HCT116 (cell line): ENCODE measurements at regions not wholly inside any gene's neighbourhood (a gene's known extent, or its start where the extent isn't known, plus 50 kb on each side); places are given as distances from the start of the nearest gene placed in this dataset.

Source experiments
- CEBPB ChIP-seq: IDR thresholded peaks from 2 replicates; pipeline ENCODE4 v1.6.1; 2012; ENCODE audit warnings: low read depth
- EGR1 ChIP-seq: IDR thresholded peaks from 2 replicates; pipeline ENCODE4 v1.6.1; 2012; ENCODE audit warnings: low read depth
- EZH2 ChIP-seq: fragments of 200-600 bp; sonication (generic); IDR thresholded peaks from 2 replicates; pipeline ENCODE4 v1.6.1; 2017; ENCODE audit warnings: antibody characterized with exemption, mixed run types
- JUND ChIP-seq: IDR thresholded peaks from 2 replicates; pipeline ENCODE4 v1.6.1; 2012
- POLR2A ChIP-seq: IDR thresholded peaks from 2 replicates; pipeline ENCODE4 v1.7.0; 2011; ENCODE audit warnings: borderline replicate concordance; ENCODE audit not compliant: insufficient read depth, insufficient read length; ENCODE audit errors: extremely low read depth
- POLR2AphosphoS5 ChIP-seq: IDR thresholded peaks from 2 replicates; pipeline ENCODE4 v1.6.1; 2011; ENCODE audit warnings: mild to moderate bottlenecking, low read depth, low read length, moderate library complexity
- ZFX ChIP-seq: fragments of 450-650 bp; IDR thresholded peaks from 2 replicates; pipeline ENCODE4 v1.6.1; 2017
- TF ChIP-seq, protein P1 (sequence below), 3 experiments: fragments of 200-600 bp in 1 of 3; sonication (generic) in 1 of 3; IDR thresholded peaks in 2 of 3; conservative IDR thresholded peaks in 1 of 3; 2 replicates each; pipeline ENCODE4 v1.5.1; 2012 to 2017; ENCODE audit warnings: low read depth in 2 of 3, low read length in 2 of 3, antibody characterized with exemption in 1 of 3, borderline replicate concordance in 1 of 3, control low read depth in 1 of 3, mild to moderate bottlenecking in 1 of 3, mixed read lengths in 1 of 3, mixed run types in 1 of 3, moderate library complexity in 1 of 3; ENCODE audit not compliant: insufficient read depth in 1 of 3
- TF ChIP-seq, protein P2 (sequence below): IDR thresholded peaks from 2 replicates; pipeline ENCODE4 v1.6.1; 2012
- TF ChIP-seq, protein P3 (sequence below): IDR thresholded peaks from 2 replicates; pipeline ENCODE4 v1.6.1; 2011; ENCODE audit warnings: mild to moderate bottlenecking, low read length, moderate library complexity; ENCODE audit not compliant: insufficient replicate concordance; ENCODE audit errors: extremely low read depth

- TF ChIP-seq EGR1 (no peak), ZFX (no peak), POLR2A (no peak), JUND (no peak), EZH2 (no peak), CEBPB (no peak), POLR2AphosphoS5 (no peak)
- TF ChIP-seq, protein P1, sequence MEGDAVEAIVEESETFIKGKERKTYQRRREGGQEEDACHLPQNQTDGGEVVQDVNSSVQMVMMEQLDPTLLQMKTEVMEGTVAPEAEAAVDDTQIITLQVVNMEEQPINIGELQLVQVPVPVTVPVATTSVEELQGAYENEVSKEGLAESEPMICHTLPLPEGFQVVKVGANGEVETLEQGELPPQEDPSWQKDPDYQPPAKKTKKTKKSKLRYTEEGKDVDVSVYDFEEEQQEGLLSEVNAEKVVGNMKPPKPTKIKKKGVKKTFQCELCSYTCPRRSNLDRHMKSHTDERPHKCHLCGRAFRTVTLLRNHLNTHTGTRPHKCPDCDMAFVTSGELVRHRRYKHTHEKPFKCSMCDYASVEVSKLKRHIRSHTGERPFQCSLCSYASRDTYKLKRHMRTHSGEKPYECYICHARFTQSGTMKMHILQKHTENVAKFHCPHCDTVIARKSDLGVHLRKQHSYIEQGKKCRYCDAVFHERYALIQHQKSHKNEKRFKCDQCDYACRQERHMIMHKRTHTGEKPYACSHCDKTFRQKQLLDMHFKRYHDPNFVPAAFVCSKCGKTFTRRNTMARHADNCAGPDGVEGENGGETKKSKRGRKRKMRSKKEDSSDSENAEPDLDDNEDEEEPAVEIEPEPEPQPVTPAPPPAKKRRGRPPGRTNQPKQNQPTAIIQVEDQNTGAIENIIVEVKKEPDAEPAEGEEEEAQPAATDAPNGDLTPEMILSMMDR (IDR thresholded peaks at IDR 0.05 in 2 of 3, conservative IDR thresholded peaks at IDR 0.05 in 1 of 3; ENCODE audit: borderline replicate concordance in 1 of 3, insufficient read depth in 1 of 3, low read depth in 2 of 3, low read length in 2 of 3) = peak in 2 of 3 experiments; percentile 49 to 58; a peak in 4 of 6 replicates
- TF ChIP-seq, protein P2, sequence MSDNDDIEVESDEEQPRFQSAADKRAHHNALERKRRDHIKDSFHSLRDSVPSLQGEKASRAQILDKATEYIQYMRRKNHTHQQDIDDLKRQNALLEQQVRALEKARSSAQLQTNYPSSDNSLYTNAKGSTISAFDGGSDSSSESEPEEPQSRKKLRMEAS = no peak
- TF ChIP-seq, protein P3, sequence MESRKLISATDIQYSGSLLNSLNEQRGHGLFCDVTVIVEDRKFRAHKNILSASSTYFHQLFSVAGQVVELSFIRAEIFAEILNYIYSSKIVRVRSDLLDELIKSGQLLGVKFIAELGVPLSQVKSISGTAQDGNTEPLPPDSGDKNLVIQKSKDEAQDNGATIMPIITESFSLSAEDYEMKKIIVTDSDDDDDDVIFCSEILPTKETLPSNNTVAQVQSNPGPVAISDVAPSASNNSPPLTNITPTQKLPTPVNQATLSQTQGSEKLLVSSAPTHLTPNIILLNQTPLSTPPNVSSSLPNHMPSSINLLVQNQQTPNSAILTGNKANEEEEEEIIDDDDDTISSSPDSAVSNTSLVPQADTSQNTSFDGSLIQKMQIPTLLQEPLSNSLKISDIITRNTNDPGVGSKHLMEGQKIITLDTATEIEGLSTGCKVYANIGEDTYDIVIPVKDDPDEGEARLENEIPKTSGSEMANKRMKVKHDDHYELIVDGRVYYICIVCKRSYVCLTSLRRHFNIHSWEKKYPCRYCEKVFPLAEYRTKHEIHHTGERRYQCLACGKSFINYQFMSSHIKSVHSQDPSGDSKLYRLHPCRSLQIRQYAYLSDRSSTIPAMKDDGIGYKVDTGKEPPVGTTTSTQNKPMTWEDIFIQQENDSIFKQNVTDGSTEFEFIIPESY = no peak
Observed at GRCh38 chr17:33674685-33675084, 381.6 kb upstream of the ASIC2 start.
